HEK293 (cell line): ENCODE measurements at regions not wholly inside any gene's neighbourhood (a gene's known extent, or its start where the extent isn't known, plus 50 kb on each side); places are given as distances from the start of the nearest gene placed in this dataset.

Source experiments
- CTCF ChIA-PET: fragments of 350-600 bp; formaldehyde crosslinking; extraction: SDS; loops from one replicate; lab custom pipeline; 2021; ENCODE audit warnings: antibody characterized with exemption; lab: Yijun Ruan, JAX
- POLR2A ChIA-PET: fragments of 300-600 bp; formaldehyde crosslinking; extraction: SDS; loops from one replicate; lab custom pipeline; 2020; ENCODE audit warnings: antibody characterized with exemption, inconsistent platforms; lab: Yijun Ruan, JAX
- H3K27ac ChIP-seq: fragments of 200-500 bp; sonication (Bioruptor generic); 2 replicates; pipeline ENCODE4 v1.5.1; 2014; ENCODE audit warnings: low read depth, low read length, control low read depth, inconsistent platforms; ENCODE audit errors: extremely low read depth
- H3K36me3 ChIP-seq, 2 experiments: fragments of 200-500 bp in 1 of 2; sonication (Bioruptor generic) in 1 of 2; 1 replicate in 1 of 2; 2 replicates in 1 of 2; pipeline ENCODE4 v1.5.1; 2014 to 2017; ENCODE audit warnings: inconsistent platforms in 2 of 2, low read length in 2 of 2; ENCODE audit not compliant: control insufficient read depth in 2 of 2, insufficient read depth in 1 of 2
- H3K4me1 ChIP-seq: fragments of 200-500 bp; sonication (Bioruptor generic); 2 replicates; pipeline ENCODE4 v1.5.1; 2014; ENCODE audit warnings: mild to moderate bottlenecking, low read length, inconsistent platforms; ENCODE audit not compliant: control insufficient read depth, insufficient read depth
- H3K4me3 ChIP-seq: 2 replicates; pipeline ENCODE4 v1.5.1; 2011; ENCODE audit warnings: low read depth, mild to moderate bottlenecking, control low read depth, low read length, moderate library complexity
- H3K9me3 ChIP-seq: fragments of 200-500 bp; sonication (Bioruptor generic); 2 replicates; pipeline ENCODE4 v1.5.1; 2014; ENCODE audit warnings: low read depth, low read length, inconsistent platforms; ENCODE audit not compliant: control insufficient read depth, insufficient read depth
- TCF7L2 ChIP-seq: IDR thresholded peaks from 2 replicates; pipeline ENCODE4 v1.6.1; 2011; ENCODE audit warnings: low read depth, mild to moderate bottlenecking, inconsistent platforms, low read length, moderate library complexity, borderline replicate concordance
- TSHZ1 ChIP-seq: fragments of 450-650 bp; formaldehyde crosslinking; IDR thresholded peaks from 2 replicates; pipeline ENCODE4 v1.5.1; 2016; ENCODE audit warnings: missing biosample characterization, missing genetic modification characterization, borderline replicate concordance
- ZNF280D ChIP-seq: fragments of 450-650 bp; formaldehyde crosslinking; IDR thresholded peaks from 2 replicates; pipeline ENCODE4 v1.5.1; 2016; ENCODE audit warnings: missing biosample characterization, missing genetic modification characterization
- ZNF426 ChIP-seq: fragments of 450-650 bp; formaldehyde crosslinking; IDR thresholded peaks from 2 replicates; pipeline ENCODE4 v1.5.1; 2017; ENCODE audit warnings: missing biosample characterization, missing genetic modification characterization, mild to moderate bottlenecking, inconsistent platforms, moderate library complexity

- TF ChIP-seq TSHZ1 (tag by site-specific recombination) (no peak), ZNF280D (tag by site-specific recombination) (no peak)
Measured at GRCh38 chr1:102050556-102050955, 53.8 kb upstream of the OLFM3 start (continued).

DNA sequence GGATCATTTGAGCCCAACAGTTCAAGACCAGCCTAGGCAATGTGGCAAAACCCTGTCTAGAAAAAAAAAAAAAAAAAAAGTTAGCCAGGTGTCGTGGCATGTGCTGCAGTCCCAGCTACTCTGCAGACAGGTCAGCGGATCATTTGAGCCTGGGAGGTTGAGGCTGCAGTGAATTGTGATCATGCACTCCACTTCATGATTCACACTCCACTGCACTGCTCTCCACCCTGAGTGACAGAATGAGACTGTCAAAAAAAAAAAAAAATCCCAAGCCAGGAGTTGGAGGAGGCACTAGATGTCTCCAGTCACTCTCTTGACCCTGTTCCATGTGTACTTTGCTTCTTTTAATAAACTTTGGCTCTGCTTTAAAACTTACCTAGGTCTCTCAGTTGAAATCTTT lies 51.0 kb upstream of the OLFM3 start:
- Histone ChIP-seq H3K27ac (no peak overlapping the region), H3K4me3 (no peak overlapping the region), H3K9me3 (no peaks in the 10 kb centered on the region), H3K4me1 (no peaks in the 10 kb centered on the region), H3K36me3 (no peaks in the 10 kb centered on the region)
- TF ChIP-seq ZNF426 (tag by site-specific recombination) (no peak), TCF7L2 (no peak)
- ChIA-PET CTCF (no interaction called here), POLR2A (no interaction called here)
